HuH-7 (cell line): ENCODE measurements at regions not wholly inside any gene's neighbourhood (a gene's known extent, or its start where the extent isn't known, plus 50 kb on each side); places are given as distances from the start of the nearest gene placed in this dataset.
"Not testable (repeated sequence)": the region's sequence is repeated elsewhere in the genome, so short reads cannot be mapped to it uniquely, and the experiment has no call there.

ENCODE experiments used
- DNase-seq: peaks from one replicate; pipeline ENCODE4 v3.0.0; 2011; ENCODE audit warnings: low spot score

DNA sequence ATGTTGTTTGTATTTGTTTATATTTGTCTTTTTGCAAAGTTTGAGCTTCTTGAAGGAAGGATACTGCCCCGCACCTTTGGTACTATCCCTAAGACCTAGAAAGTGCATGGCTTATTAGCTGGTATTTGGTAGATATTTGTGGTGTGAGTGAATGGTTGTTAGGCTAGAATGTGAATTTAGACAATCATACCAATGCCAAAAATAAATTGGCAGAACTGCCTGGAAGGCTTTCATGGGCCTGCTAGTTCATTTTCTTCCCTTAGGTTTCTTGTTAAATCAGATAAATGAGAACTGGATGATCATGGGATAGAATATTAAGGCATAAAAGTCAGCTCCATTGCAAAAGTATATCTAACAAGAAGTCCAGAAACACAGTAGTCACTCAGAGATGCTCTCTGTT is 147.5 kb upstream of the TSLP start:
- no peak for DNase-seq

- no peak for DNase-seq
These were observed 146.1 kb upstream of the TSLP start for GRCh38 chr5:110925398-110925797.

GRCh38 chr5:110925916-110926315 is 145.6 kb upstream of the TSLP start:
- DNase-seq = no peak

- no peak for DNase-seq
These were observed 138.6 kb upstream of the TSLP start for GRCh38 chr5:110932755-110933488.

DNA sequence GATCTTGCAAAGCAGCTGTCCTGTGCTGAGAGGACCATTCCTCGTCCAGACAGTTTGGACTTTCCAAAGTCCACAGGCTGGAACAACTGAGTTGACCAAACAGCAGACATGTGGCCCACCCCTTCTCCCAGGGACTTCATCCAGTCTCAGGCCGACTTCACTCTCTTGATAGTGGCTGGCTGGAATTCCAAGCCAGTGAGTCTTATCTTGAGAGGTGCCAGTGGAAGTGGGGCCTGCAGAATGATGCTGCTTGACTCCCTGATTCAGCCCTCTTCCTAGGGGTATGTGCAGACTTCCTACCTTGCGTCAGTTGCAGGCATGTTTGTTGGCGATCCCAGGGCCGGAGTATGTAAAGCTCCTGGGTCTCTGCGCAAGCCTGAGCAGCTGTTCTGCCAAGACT is 131.4 kb upstream of the TSLP start:
- DNase-seq = no peak

DNA sequence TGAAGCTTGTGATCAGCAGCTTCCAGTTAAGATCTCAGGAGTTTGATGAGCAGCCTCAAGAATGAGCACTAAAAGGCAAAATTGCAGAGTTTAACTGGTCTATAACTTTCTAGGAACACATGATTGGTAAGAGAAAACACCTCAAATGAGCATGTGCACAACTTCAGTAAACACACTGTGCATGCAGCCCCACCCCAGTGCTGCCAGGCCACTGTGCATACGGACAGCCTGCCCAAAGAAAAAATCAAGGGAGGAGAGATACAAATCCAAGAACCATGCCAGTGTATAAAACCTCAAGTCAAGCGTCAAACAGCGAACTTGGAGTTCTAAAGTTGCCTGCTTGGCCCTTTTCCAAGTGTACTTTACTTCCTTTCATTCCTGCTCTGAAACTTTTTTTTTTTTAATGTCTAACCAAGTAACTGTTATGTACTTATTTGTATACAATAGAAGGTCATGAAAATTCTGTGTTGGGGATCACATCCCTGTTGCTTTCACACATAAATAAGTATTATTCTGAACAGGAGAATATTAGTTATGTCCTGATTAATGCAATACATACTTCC is 125.6 kb upstream of the TSLP start:
- no peak for DNase-seq

DNA sequence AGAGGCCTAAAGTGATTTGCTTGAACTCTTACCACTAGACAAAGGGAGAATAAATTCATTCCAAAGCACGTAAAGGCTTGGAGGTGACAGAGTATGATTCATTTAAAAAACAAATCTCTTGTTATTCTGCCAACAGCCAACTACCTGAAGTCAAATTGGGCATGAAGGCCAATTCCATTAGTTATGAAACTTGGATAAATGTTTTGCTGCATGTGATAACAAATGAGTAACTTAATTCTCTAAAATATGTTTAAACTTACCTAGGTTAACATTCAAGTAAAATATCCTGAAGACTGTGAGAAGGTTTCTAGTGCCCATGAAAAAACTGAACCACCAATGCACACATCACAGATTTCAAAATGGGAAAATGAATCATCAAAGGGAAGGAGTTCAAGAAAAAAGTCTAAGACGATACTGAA is 120.1 kb upstream of the TSLP start:
- DNase-seq = no peak

GRCh38 chr5:110956280-110956912 is 115.1 kb upstream of the TSLP start:
- DNase-seq = no peak

DNA sequence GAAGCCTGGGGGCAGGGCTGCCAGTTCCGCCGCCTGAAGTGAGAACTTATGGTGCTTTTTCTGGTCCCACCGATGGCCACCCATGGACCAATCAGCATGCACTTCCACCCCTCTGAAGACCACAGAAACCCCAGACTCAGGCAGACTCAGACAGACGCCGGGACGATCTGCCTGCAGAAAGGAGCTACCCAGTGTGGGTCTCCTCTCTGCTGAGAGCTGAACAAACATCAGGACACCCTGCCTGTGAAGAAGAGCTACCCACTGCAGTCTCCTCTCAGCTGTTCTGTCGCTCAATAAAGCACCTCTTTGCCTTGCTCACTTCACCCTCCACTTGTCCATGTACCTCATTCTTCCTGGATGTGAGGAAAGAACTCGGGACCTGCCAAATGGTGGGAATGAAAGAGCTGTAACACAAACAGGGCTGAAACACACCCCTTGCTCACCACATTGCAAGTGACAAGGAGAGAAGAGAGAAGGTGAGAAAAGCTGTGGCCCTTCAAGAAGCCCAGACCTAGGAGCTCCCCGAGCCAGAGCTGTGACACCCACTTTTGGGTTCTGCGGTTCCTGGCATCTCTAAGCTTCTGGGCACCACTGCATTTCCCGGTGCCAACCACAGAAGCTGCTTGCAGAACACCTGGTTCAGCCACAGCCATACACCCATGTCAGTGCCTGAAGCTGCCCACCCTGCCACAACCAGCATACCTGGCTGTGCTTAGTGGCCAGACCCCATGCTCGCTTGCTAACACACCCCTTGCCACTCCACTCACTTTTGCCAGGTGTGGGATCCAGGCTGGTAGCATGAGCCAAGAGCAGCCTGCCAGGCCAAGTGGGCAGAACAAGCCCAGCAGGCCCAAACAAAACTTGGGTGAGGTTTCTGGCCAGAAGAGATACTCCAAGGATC is 114.3 kb upstream of the TSLP start:
- no peak for DNase-seq

DNA sequence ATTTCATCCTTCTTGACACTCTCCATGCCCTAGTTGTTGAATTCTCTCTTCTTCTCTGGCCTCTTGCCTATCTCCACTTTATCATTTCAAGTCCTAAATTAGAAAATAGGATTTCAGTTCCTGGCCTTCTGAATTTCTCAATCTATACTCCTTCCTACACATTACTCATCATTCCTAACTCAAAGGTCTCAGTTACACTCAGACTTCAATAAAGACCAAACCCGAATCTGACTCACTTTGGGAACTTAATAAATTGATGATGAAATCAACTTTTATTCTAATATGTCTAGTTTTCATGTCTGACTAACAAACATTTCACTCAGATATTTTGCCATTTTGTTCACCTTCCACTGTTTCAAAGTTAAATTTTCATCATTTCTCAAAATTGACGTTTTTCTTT is 113.6 kb upstream of the TSLP start:
- DNase-seq = no peak

DNA sequence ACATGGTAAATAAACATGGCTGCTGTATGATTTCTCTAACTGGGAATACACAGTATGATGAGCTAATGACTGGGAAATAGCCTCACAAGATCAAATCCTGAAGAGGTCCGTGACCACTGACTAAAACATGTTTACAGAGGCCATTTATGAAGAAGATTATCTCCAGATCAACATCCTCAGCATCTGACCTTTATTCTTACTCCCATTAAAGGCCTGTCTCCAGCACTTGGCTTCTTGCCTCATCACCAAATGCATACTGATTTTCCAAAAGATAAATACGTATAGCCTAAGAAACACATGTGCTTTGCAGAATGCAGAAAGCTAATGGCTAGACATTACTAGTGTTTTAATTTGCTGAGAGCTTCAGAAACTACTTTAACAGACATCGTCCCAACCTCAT is 108.0 kb upstream of the TSLP start:
- no peak for DNase-seq

DNA sequence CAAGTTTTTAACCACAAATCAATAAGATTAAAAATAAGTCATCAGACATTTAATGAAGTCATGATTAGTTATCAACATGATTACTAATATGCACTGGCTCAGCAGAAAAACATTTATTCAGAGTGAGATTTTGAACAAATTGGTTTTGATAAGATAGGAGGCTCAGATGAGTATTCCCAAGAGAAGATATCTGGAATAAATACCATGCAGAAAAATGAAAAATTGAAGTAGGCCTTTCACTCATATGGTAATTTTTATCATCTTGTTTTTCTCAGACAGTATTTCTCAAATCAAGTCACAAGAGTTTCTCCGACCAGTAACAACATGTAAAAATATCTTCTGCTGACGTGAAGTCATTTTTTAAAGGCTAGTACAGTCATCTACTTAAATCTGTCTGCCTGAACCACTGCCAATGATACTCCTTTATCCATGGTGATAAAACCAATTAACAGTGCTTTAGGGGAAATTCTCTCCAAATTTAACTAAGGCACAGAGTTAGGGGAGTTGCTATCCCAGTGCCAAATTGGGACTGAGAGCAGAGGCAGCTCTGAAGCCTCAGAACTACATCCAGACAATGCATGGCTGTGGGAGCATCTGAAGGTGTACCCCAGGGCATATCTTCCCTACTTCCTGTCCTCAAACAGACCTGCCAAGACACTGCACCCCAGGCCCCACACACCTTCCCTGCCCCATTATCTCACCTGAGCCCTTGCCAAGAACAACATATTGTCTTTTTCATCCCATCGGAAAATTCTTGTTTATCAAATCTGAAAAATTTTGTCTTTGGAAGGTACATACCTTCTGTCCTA is 105.5 kb upstream of the TSLP start:
- DNase-seq = no peak

GRCh38 chr5:110968246-110969005 is 103.1 kb upstream of the TSLP start:
- no peak for DNase-seq

GRCh38 chr5:110969502-110969901 is 102.0 kb upstream of the TSLP start:
- no peak for DNase-seq

DNA sequence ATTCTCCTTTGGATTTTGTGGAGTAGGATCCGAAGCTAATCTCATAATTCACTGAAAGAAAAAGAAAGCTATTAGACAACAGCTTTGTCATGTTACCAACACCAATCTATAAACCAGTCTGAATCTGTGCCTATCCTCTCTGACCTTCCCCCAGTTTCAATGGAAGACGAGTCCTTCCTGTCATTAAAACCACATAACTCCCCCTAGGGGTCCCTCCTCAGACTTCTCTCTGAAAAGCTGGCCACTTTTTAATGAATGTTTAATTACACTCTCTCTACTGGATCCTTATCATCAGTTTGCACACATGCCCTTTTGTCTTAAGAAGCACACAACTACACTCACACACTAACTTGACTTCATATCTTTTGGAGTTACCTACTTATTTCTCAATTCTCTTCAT is 98.0 kb upstream of the TSLP start:
- no peak for DNase-seq

- DNase-seq = no peak
These were observed 93.6 kb upstream of the TSLP start for GRCh38 chr5:110977915-110978314.

- DNase-seq = not testable (repeated sequence)
These were observed 85.6 kb upstream of the TSLP start for GRCh38 chr5:110985882-110986281.

DNA sequence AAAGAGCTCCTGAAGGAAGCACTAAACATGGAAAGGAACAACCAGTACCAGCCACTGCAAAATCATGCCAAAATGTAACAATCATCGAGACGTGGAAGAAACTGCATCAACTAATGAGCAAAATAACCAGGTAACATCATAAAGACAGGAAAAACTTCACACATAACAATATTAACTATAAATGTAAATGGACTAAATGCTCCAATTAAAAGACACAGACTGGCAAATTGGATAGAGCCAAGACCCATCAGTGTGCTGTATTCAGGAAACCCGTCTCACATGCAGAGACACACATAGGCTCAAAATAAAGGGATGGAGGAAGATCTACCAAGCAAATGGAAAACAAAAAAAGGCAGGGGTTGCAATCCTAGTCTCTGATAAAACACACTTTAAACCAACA is 83.9 kb upstream of the TSLP start:
- not testable (repeated sequence) for DNase-seq

- no peak for DNase-seq
These were observed 74.8 kb upstream of the TSLP start for GRCh38 chr5:110996742-110997141.

GRCh38 chr5:111002036-111002435 is 69.5 kb upstream of the TSLP start:
- no peak for DNase-seq

DNA sequence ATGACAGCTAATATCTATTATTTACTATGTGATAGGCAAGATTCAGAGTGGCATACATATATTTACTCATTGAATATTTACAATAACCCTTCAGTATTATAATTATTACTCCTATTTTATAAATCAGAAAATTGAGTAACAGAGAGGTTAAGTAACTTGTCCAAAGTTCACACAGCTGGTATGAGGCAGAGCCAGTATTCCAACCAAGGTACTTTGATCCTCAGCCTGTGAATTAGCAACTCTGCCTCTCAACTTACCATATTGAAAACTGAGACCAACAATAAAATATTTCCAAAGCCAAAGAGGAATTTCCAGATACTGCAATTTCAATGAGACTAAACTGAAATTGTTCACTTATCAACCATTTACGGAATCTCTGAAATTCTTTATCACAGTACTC is 67.9 kb upstream of the TSLP start:
- DNase-seq = no peak
